SU-DHL-6 (cell line): ENCODE measurements at regions not wholly inside any gene's neighbourhood (a gene's known extent, or its start where the extent isn't known, plus 50 kb on each side); places are given as distances from the start of the nearest gene placed in this dataset.

Experiments used
- CTCF ChIP-seq: fragments of 200-600 bp; sonication (generic); IDR thresholded peaks from one replicate; pipeline ENCODE4 v1.5.1; 2017; ENCODE audit warnings: antibody characterized with exemption, mild to moderate bottlenecking, low read length, moderate library complexity; ENCODE audit not compliant: insufficient read depth, poor library complexity, severe bottlenecking
- EZH2phosphoT487 ChIP-seq: fragments of 200-600 bp; sonication (generic), shearing (Covaris generic); conservative IDR thresholded peaks from 2 replicates; pipeline ENCODE4 v1.6.1; 2018; ENCODE audit warnings: mild to moderate bottlenecking, antibody characterized with exemption, low read length, moderate library complexity, mixed read lengths

- no peak for TF ChIP-seq CTCF
- TF ChIP-seq EZH2phosphoT487, result no peak
Measured at GRCh38 chr9:96089452-96090085, 212.4 kb downstream of the HSD17B3 start.
